ENCODE measurements at regions not wholly inside any gene's neighbourhood (a gene's known extent, or its start where the extent isn't known, plus 50 kb on each side); places are given as distances from the start of the nearest gene placed in this dataset.

- H3K27ac ChIP-seq (ENCODE audit: low read length) = no peak overlapping the region
- TF ChIP-seq EZH2phosphoT487 (IDR thresholded peaks at IDR 0.05; ENCODE audit: low read depth) (no peak), CTCF (IDR thresholded peaks at IDR 0.05; ENCODE audit: low read depth, low read length) (no peak)
- H4K20me1 ChIP-seq (ENCODE audit: insufficient read depth, low read length) = no peaks in the 10 kb centered on the region
- H3K79me2 ChIP-seq (ENCODE audit: low read length) = no peaks in the 10 kb centered on the region
- no peak overlapping the region for H3K4me3 ChIP-seq (ENCODE audit: low read length)
- no peak overlapping the region for H3K9ac ChIP-seq (ENCODE audit: low read length)
- H3K4me2 ChIP-seq (ENCODE audit: low read length) = no peak overlapping the region
- peaks cover 2% of the 10 kb centered on the region; the same call in 1 of the 2 replicates for H3K4me1 ChIP-seq (ENCODE audit: low read length)
- H3K36me3 ChIP-seq (replicated peaks; ENCODE audit: low read depth, low read length) = no peaks in the 10 kb centered on the region
- no peaks in the 10 kb centered on the region for H3K27me3 ChIP-seq (ENCODE audit: low read depth, low read length)
- H3K9me3 ChIP-seq (ENCODE audit: insufficient read depth, low read length) = no peaks in the 10 kb centered on the region
- H2AFZ ChIP-seq (ENCODE audit: low read depth, low read length) = no peak overlapping the region
These were observed 569.1 kb downstream of the ACTL7B start for GRCh38 chr9:108286638-108287206.

- no peaks in the 10 kb centered on the region for H3K27me3 ChIP-seq (ENCODE audit: low read depth, low read length)
- no peak overlapping the region for H2AFZ ChIP-seq (ENCODE audit: low read depth, low read length)
- no peak overlapping the region for H3K27ac ChIP-seq (ENCODE audit: low read length)
- TF ChIP-seq CTCF (IDR thresholded peaks at IDR 0.05; ENCODE audit: low read depth, low read length) (no peak), EZH2phosphoT487 (IDR thresholded peaks at IDR 0.05; ENCODE audit: low read depth) (no peak)
- no peak overlapping the region for H3K4me2 ChIP-seq (ENCODE audit: low read length)
- H3K36me3 ChIP-seq (replicated peaks; ENCODE audit: low read depth, low read length) = no peaks in the 10 kb centered on the region
- H3K9ac ChIP-seq (ENCODE audit: low read length) = no peak overlapping the region
- no peaks in the 10 kb centered on the region for H3K79me2 ChIP-seq (ENCODE audit: low read length)
- no peaks in the 10 kb centered on the region for H4K20me1 ChIP-seq (ENCODE audit: insufficient read depth, low read length)
- peaks cover 2% of the 10 kb centered on the region; the same call in 1 of the 2 replicates for H3K4me1 ChIP-seq (ENCODE audit: low read length)
- no peak overlapping the region for H3K4me3 ChIP-seq (ENCODE audit: low read length)
- H3K9me3 ChIP-seq (ENCODE audit: insufficient read depth, low read length) = no peaks in the 10 kb centered on the region
These were observed 572.1 kb downstream of the ACTL7B start for GRCh38 chr9:108283696-108284095.

- peaks cover 2% of the 10 kb centered on the region; the same call in 1 of the 2 replicates for H3K4me1 ChIP-seq (ENCODE audit: low read length)
- no peaks in the 10 kb centered on the region for H3K27me3 ChIP-seq (ENCODE audit: low read depth, low read length)
- H3K4me2 ChIP-seq (ENCODE audit: low read length) = no peak overlapping the region
- no peak overlapping the region for H2AFZ ChIP-seq (ENCODE audit: low read depth, low read length)
- H4K20me1 ChIP-seq (ENCODE audit: insufficient read depth, low read length) = no peaks in the 10 kb centered on the region
- H3K36me3 ChIP-seq (replicated peaks; ENCODE audit: low read depth, low read length) = no peaks in the 10 kb centered on the region
- no peaks in the 10 kb centered on the region for H3K9me3 ChIP-seq (ENCODE audit: insufficient read depth, low read length)
- no peak overlapping the region for H3K27ac ChIP-seq (ENCODE audit: low read length)
- H3K4me3 ChIP-seq (ENCODE audit: low read length) = no peak overlapping the region
- TF ChIP-seq EZH2phosphoT487 (IDR thresholded peaks at IDR 0.05; ENCODE audit: low read depth) (no peak), CTCF (IDR thresholded peaks at IDR 0.05; ENCODE audit: low read depth, low read length) (peak; percentile 13; the same call in 1 of the 2 replicates)
- no peak overlapping the region for H3K9ac ChIP-seq (ENCODE audit: low read length)
- H3K79me2 ChIP-seq (ENCODE audit: low read length) = no peaks in the 10 kb centered on the region
These were observed 572.9 kb downstream of the ACTL7B start for GRCh38 chr9:108282872-108283271.

- Histone ChIP-seq H3K36me3 (replicated peaks; ENCODE audit: low read depth, low read length) (no peaks in the 10 kb centered on the region), H3K9me3 (ENCODE audit: insufficient read depth, low read length) (no peaks in the 10 kb centered on the region), H3K79me2 (ENCODE audit: low read length) (no peaks in the 10 kb centered on the region), H2AFZ (ENCODE audit: low read depth, low read length) (no peak overlapping the region), H3K27me3 (ENCODE audit: low read depth, low read length) (no peaks in the 10 kb centered on the region), H3K4me1 (ENCODE audit: low read length) (peaks cover 2% of the 10 kb centered on the region; the same call in 1 of the 2 replicates), H3K27ac (ENCODE audit: low read length) (no peak overlapping the region), H3K4me2 (ENCODE audit: low read length) (no peak overlapping the region), H3K9ac (ENCODE audit: low read length) (no peak overlapping the region), H3K4me3 (ENCODE audit: low read length) (no peak overlapping the region), H4K20me1 (ENCODE audit: insufficient read depth, low read length) (no peaks in the 10 kb centered on the region)
- TF ChIP-seq CTCF (IDR thresholded peaks at IDR 0.05; ENCODE audit: low read depth, low read length) (no peak), EZH2phosphoT487 (IDR thresholded peaks at IDR 0.05; ENCODE audit: low read depth) (no peak)
These were observed 574.1 kb downstream of the ACTL7B start for GRCh38 chr9:108281696-108282095.
